HCT116 (cell line): ENCODE measurements at regions not wholly inside any gene's neighbourhood (a gene's known extent, or its start where the extent isn't known, plus 50 kb on each side); places are given as distances from the start of the nearest gene placed in this dataset.

Experiments
- ATAC-seq: fragments of 200-7000 bp; cut with Tn5 transposase; 2 replicates; pipeline ENCODE4 v1.9.1; 2020; ENCODE audit warnings: mild to moderate bottlenecking, moderate library complexity
- BruUV-seq: library from RNA; stranded (reverse); fragments of 400-500 nt; replicated peaks from 2 replicates; lab custom pipeline; 2021; lab: Mats Ljungman, UMichigan
- CTCF ChIA-PET: fragments of 300-600 bp; sonication (Branson Sonifier 250); formaldehyde crosslinking; loops from one replicate; lab custom pipeline; 2021; ENCODE audit warnings: antibody characterized with exemption; lab: Charles Lee
- POLR2A ChIA-PET: fragments of 300-600, 350-600 bp; sonication (Branson Sonifier 250); formaldehyde crosslinking; loops from one replicate; lab custom pipeline; 2021; ENCODE audit warnings: antibody characterized with exemption; lab: Charles Lee
- RAD21 ChIA-PET, 2 experiments: fragments of 300-600 bp; sonication (Branson Sonifier 250); formaldehyde crosslinking; loops; one replicate each; lab custom pipeline; 2023; ENCODE audit warnings: low total read pairs in 2 of 2; ENCODE audit not compliant: uncharacterized antibody in 2 of 2, unreplicated experiment in 2 of 2, low non-redundant PET in 1 of 2; lab: Charles Lee
- DNase-seq: peaks from one replicate; pipeline ENCODE4 v3.0.0-alpha.2; 2010; ENCODE audit warnings: low read depth, low spot score
- H2AFZ ChIP-seq: fragments of 200-600 bp; shearing (Covaris generic), sonication (generic); 2 replicates; pipeline ENCODE4 v1.6.1; 2017; ENCODE audit warnings: low read depth, mixed run types, mixed read lengths, antibody characterized with exemption, low read length; ENCODE audit not compliant: poor library complexity, severe bottlenecking
- H3K27ac ChIP-seq: 2 replicates; pipeline ENCODE4 v1.5.1; 2012; ENCODE audit warnings: low read depth, low read length
- H3K27me3 ChIP-seq: fragments of 200-600 bp; sonication (generic); 2 replicates; pipeline ENCODE4 v1.6.1; 2016; ENCODE audit warnings: mixed run types, low read length, mixed read lengths; ENCODE audit not compliant: insufficient read depth
- H3K36me3 ChIP-seq, 2 experiments: fragments of 200-500 bp in 1 of 2; fragments of 200-600 bp in 1 of 2; sonication (Bioruptor generic) in 1 of 2; sonication (generic) in 1 of 2; 2 replicates each; pipeline versions ENCODE4 v1.5.1 to v1.6.1; 2014 to 2016; ENCODE audit warnings: low read length in 2 of 2, inconsistent platforms in 1 of 2, mixed read lengths in 1 of 2, mixed run types in 1 of 2; ENCODE audit not compliant: insufficient read depth in 2 of 2, control insufficient read depth in 1 of 2
- H3K4me1 ChIP-seq, 2 experiments: fragments of 200-600 bp in 1 of 2; sonication (generic) in 1 of 2; 2 replicates each; pipeline versions ENCODE4 v1.5.1 to v1.6.1; 2012 to 2017; ENCODE audit warnings: low read length in 2 of 2, inconsistent platforms in 1 of 2, mild to moderate bottlenecking in 1 of 2, mixed read lengths in 1 of 2, mixed run types in 1 of 2, moderate library complexity in 1 of 2; ENCODE audit not compliant: insufficient read depth in 2 of 2, control insufficient read depth in 1 of 2
- H3K4me2 ChIP-seq: fragments of 200-600 bp; sonication (generic); 2 replicates; pipeline ENCODE4 v1.6.1; 2017; ENCODE audit warnings: mixed run types, low read length, mixed read lengths
- H3K4me3 ChIP-seq, 2 experiments: fragments of 200-600 bp in 1 of 2; sonication (generic) in 1 of 2; replicated peaks in 1 of 2; 2 replicates each; pipeline ENCODE4 v1.5.1; 2011 to 2016; ENCODE audit warnings: low read length in 2 of 2, control low read depth in 1 of 2, low read depth in 1 of 2, mild to moderate bottlenecking in 1 of 2, mixed read lengths in 1 of 2, mixed run types in 1 of 2
- H3K79me2 ChIP-seq: fragments of 200-600 bp; sonication (generic); 2 replicates; pipeline ENCODE4 v1.6.1; 2017; ENCODE audit warnings: mild to moderate bottlenecking, mixed run types, low read length, moderate library complexity, mixed read lengths; ENCODE audit not compliant: insufficient read depth
- H3K9ac ChIP-seq: fragments of 200-600 bp; sonication (generic); 2 replicates; pipeline ENCODE4 v1.6.1; 2016; ENCODE audit warnings: low read length, mixed read lengths
- H3K9me2 ChIP-seq: fragments of 200-600 bp; sonication (generic), shearing (Covaris generic); 2 replicates; pipeline ENCODE4 v1.6.1; 2017; ENCODE audit warnings: mixed run types, mild to moderate bottlenecking, moderate library complexity; ENCODE audit not compliant: insufficient read depth
- H3K9me3 ChIP-seq, 2 experiments: fragments of 200-500 bp in 1 of 2; fragments of 200-600 bp in 1 of 2; sonication (Bioruptor generic) in 1 of 2; sonication (generic) in 1 of 2; 2 replicates each; pipeline ENCODE4 v1.6.1; 2014 to 2017; ENCODE audit warnings: low read length in 2 of 2, mixed read lengths in 2 of 2, inconsistent platforms in 1 of 2, low read depth in 1 of 2, mild to moderate bottlenecking in 1 of 2, mixed run types in 1 of 2, moderate library complexity in 1 of 2; ENCODE audit not compliant: control insufficient read depth in 1 of 2, insufficient read depth in 1 of 2
- H4K20me1 ChIP-seq: fragments of 200-600 bp; sonication (generic), shearing (Covaris generic); 2 replicates; pipeline ENCODE4 v1.6.1; 2017; ENCODE audit warnings: mixed run types, mild to moderate bottlenecking, moderate library complexity; ENCODE audit not compliant: insufficient read depth
- CEBPB ChIP-seq: IDR thresholded peaks from 2 replicates; pipeline ENCODE4 v1.6.1; 2012; ENCODE audit warnings: low read depth
- EGR1 ChIP-seq: IDR thresholded peaks from 2 replicates; pipeline ENCODE4 v1.6.1; 2012; ENCODE audit warnings: low read depth
- EZH2phosphoT487 ChIP-seq: fragments of 200-600 bp; IDR thresholded peaks from 2 replicates; pipeline ENCODE4 v1.6.1; 2018; ENCODE audit warnings: antibody characterized with exemption, borderline replicate concordance
- JUND ChIP-seq: IDR thresholded peaks from 2 replicates; pipeline ENCODE4 v1.6.1; 2012
- POLR2A ChIP-seq: IDR thresholded peaks from 2 replicates; pipeline ENCODE4 v1.7.0; 2011; ENCODE audit warnings: borderline replicate concordance; ENCODE audit not compliant: insufficient read depth, insufficient read length; ENCODE audit errors: extremely low read depth
- POLR2AphosphoS5 ChIP-seq: IDR thresholded peaks from 2 replicates; pipeline ENCODE4 v1.6.1; 2011; ENCODE audit warnings: mild to moderate bottlenecking, low read depth, low read length, moderate library complexity
- RAD21 ChIP-seq: IDR thresholded peaks from 2 replicates; pipeline ENCODE4 v1.6.1; 2012; ENCODE audit warnings: low read depth, mild to moderate bottlenecking
- SIN3A ChIP-seq: IDR thresholded peaks from 2 replicates; pipeline ENCODE4 v1.6.1; 2012; ENCODE audit warnings: low read depth
- SP1 ChIP-seq: IDR thresholded peaks from 2 replicates; pipeline ENCODE4 v1.6.1; 2012; ENCODE audit warnings: low read depth
- TCF7L2 ChIP-seq: IDR thresholded peaks from 2 replicates; pipeline ENCODE4 v1.7.0; 2011; ENCODE audit warnings: borderline replicate concordance, inconsistent platforms; ENCODE audit not compliant: insufficient read depth, insufficient read length; ENCODE audit errors: extremely low read depth
- YY1 ChIP-seq: IDR thresholded peaks from 2 replicates; pipeline ENCODE4 v1.6.1; 2011; ENCODE audit warnings: low read length, low read depth, moderate library complexity, mild to moderate bottlenecking; ENCODE audit not compliant: insufficient replicate concordance; ENCODE audit errors: extremely low read depth
- ZFX ChIP-seq: fragments of 450-650 bp; IDR thresholded peaks from 2 replicates; pipeline ENCODE4 v1.6.1; 2017
- intact Hi-C: fragments of 100-400 bp; cut with micrococcal nuclease; formaldehyde crosslinking; loops from 2 replicates; pipeline ENCODE4 v1.10.0; 2022
- TF ChIP-seq, protein P1 (sequence below): IDR thresholded peaks from 2 replicates; pipeline ENCODE4 v1.6.1; 2012
- TF ChIP-seq, protein P2 (sequence below): IDR thresholded peaks from 2 replicates; pipeline ENCODE4 v1.6.1; 2012
- TF ChIP-seq, protein P3 (sequence below): IDR thresholded peaks from 2 replicates; pipeline ENCODE4 v1.6.1; 2012; ENCODE audit warnings: low read depth

DNA sequence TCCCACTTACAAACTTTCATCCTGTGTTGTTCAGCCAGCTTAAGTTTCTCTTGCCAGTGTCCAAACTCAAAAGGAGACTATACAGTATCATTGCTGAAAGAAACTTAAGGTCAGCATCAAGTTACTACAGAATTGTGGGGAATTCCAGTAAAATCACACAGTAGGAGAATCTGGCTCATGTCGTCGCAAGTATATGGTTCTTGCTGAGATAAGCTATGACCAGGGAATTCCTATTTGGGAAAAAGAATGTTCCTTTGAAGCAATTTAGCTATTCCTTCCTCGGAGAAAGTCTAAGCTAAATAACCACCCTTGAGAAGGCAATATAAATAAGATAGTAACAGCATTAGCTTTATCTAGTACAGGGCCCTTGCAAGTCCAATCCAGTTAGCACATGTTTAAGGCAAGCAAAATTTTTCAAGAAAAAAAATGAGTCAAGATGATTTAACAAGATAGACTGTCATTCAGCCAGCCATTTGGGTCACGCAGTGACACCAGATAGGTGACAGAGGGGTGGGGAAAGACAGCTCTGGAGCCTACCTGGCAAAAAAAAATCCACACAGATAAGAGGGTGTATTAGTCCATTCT lies 78.2 kb upstream of the THBS1 start:
- no peaks in the 10 kb centered on the region for H3K9me3 ChIP-seq
- no peak for TF ChIP-seq TCF7L2
- TF ChIP-seq RAD21 = no peak
- TF ChIP-seq, protein P1, sequence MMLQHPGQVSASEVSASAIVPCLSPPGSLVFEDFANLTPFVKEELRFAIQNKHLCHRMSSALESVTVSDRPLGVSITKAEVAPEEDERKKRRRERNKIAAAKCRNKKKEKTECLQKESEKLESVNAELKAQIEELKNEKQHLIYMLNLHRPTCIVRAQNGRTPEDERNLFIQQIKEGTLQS = no peak
- TF ChIP-seq, protein P2, sequence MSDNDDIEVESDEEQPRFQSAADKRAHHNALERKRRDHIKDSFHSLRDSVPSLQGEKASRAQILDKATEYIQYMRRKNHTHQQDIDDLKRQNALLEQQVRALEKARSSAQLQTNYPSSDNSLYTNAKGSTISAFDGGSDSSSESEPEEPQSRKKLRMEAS = no peak
- TF ChIP-seq EGR1 = no peak
- no peak for TF ChIP-seq JUND
- no peak for TF ChIP-seq SIN3A
- TF ChIP-seq SP1 = no peak
- TF ChIP-seq, protein P3, sequence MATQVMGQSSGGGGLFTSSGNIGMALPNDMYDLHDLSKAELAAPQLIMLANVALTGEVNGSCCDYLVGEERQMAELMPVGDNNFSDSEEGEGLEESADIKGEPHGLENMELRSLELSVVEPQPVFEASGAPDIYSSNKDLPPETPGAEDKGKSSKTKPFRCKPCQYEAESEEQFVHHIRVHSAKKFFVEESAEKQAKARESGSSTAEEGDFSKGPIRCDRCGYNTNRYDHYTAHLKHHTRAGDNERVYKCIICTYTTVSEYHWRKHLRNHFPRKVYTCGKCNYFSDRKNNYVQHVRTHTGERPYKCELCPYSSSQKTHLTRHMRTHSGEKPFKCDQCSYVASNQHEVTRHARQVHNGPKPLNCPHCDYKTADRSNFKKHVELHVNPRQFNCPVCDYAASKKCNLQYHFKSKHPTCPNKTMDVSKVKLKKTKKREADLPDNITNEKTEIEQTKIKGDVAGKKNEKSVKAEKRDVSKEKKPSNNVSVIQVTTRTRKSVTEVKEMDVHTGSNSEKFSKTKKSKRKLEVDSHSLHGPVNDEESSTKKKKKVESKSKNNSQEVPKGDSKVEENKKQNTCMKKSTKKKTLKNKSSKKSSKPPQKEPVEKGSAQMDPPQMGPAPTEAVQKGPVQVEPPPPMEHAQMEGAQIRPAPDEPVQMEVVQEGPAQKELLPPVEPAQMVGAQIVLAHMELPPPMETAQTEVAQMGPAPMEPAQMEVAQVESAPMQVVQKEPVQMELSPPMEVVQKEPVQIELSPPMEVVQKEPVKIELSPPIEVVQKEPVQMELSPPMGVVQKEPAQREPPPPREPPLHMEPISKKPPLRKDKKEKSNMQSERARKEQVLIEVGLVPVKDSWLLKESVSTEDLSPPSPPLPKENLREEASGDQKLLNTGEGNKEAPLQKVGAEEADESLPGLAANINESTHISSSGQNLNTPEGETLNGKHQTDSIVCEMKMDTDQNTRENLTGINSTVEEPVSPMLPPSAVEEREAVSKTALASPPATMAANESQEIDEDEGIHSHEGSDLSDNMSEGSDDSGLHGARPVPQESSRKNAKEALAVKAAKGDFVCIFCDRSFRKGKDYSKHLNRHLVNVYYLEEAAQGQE = no peak
- no peak for TF ChIP-seq EZH2phosphoT487
- no peak for TF ChIP-seq CEBPB
- TF ChIP-seq POLR2AphosphoS5 = no peak
- no peak for TF ChIP-seq POLR2A
- TF ChIP-seq ZFX = no peak
- TF ChIP-seq YY1 = no peak
- H3K27ac ChIP-seq = no peak overlapping the region
- RAD21 ChIA-PET = no interaction called here
- ATAC-seq (no peak), DNase-seq (no peak)
- BruUV-seq = no TSS peak
- no peaks in the 10 kb centered on the region for H4K20me1 ChIP-seq
- no peak overlapping the region for H2AFZ ChIP-seq
- no peaks in the 10 kb centered on the region for H3K9me2 ChIP-seq
- H3K4me3 ChIP-seq = no peak overlapping the region
- intact Hi-C loops = no loop called here
- H3K4me1 ChIP-seq = no peaks in the 10 kb centered on the region
- H3K79me2 ChIP-seq = no peaks in the 10 kb centered on the region
- no peak overlapping the region for H3K9ac ChIP-seq
- POLR2A ChIA-PET = no interaction called here
- 0 out of 2 replicates have a peak, but pooled peaks cover under 1% of the 10 kb centered on the region for H3K27me3 ChIP-seq
- no peaks in the 10 kb centered on the region for H3K36me3 ChIP-seq
- CTCF ChIA-PET = no interaction called here
- H3K4me2 ChIP-seq = no peak overlapping the region
